ENCODE measurements at regions not wholly inside any gene's neighbourhood (a gene's known extent, or its start where the extent isn't known, plus 50 kb on each side); places are given as distances from the start of the nearest gene placed in this dataset.

- TF ChIP-seq CTCF (IDR thresholded peaks at IDR 0.05; ENCODE audit: low read depth, low read length) (no peak), EZH2phosphoT487 (IDR thresholded peaks at IDR 0.05; ENCODE audit: low read depth) (no peak)
Measured at GRCh38 chr5:112668911-112669310, 68.8 kb upstream of the APC start.
